ENCODE measurements at regions not wholly inside any gene's neighbourhood (a gene's known extent, or its start where the extent isn't known, plus 50 kb on each side); places are given as distances from the start of the nearest gene placed in this dataset.
"Not testable (repeated sequence)": the region's sequence is repeated elsewhere in the genome, so short reads cannot be mapped to it uniquely, and the experiment has no call there.

- TF ChIP-seq CTCF (IDR thresholded peaks at IDR 0.05; ENCODE audit: insufficient read depth, low read depth, low read length, missing control alignments), result no peak
- H3K4me3 ChIP-seq (ENCODE audit: low read length), result no peak overlapping the region
- DNase-seq (ENCODE audit: low read depth), result no peak
Measured at GRCh38 chr5:42235241-42235640, 188.0 kb upstream of the GHR start.

- no peak for TF ChIP-seq CTCF (IDR thresholded peaks at IDR 0.05; ENCODE audit: insufficient read depth, low read depth, low read length, missing control alignments)
- H3K4me3 ChIP-seq (ENCODE audit: low read length), result no peak overlapping the region
- DNase-seq (ENCODE audit: low read depth), result no peak
Measured at GRCh38 chr5:42235837-42236236, 187.4 kb upstream of the GHR start.

GRCh38 chr5:42241636-42242035, 181.6 kb upstream of the GHR start:
- no peak for DNase-seq (ENCODE audit: low read depth)
- H3K4me3 ChIP-seq (ENCODE audit: low read length), result no peak overlapping the region

GRCh38 chr5:42242210-42242609, 181.0 kb upstream of the GHR start:
- TF ChIP-seq CTCF (IDR thresholded peaks at IDR 0.05; ENCODE audit: insufficient read depth, low read depth, low read length, missing control alignments), result no peak
- peak; percentile 5 for DNase-seq (ENCODE audit: low read depth)
- no peak overlapping the region for H3K4me3 ChIP-seq (ENCODE audit: low read length)

More at GRCh38 chr5:42241636-42242035, 181.6 kb upstream of the GHR start:
- no peak for TF ChIP-seq CTCF (IDR thresholded peaks at IDR 0.05; ENCODE audit: insufficient read depth, low read depth, low read length, missing control alignments)

GRCh38 chr5:42242881-42243485, 180.3 kb upstream of the GHR start:
- TF ChIP-seq CTCF (IDR thresholded peaks at IDR 0.05; ENCODE audit: insufficient read depth, low read depth, low read length, missing control alignments), result no peak
- no peak overlapping the region for H3K4me3 ChIP-seq (ENCODE audit: low read length)
- no peak for DNase-seq (ENCODE audit: low read depth)

GRCh38 chr5:42252306-42252705, 170.9 kb upstream of the GHR start:
- no peak for DNase-seq (ENCODE audit: low read depth)
- no peak overlapping the region for H3K4me3 ChIP-seq (ENCODE audit: low read length)
- no peak for TF ChIP-seq CTCF (IDR thresholded peaks at IDR 0.05; ENCODE audit: insufficient read depth, low read depth, low read length, missing control alignments)

GRCh38 chr5:42259914-42260313, 163.3 kb upstream of the GHR start:
- not testable (repeated sequence) for H3K4me3 ChIP-seq (ENCODE audit: low read length); DNase-seq (ENCODE audit: low read depth)
